CD4-positive, alpha-beta T cell treated with Interleukin-17A for 4 hours (primary cell): ENCODE measurements at regions not wholly inside any gene's neighbourhood (a gene's known extent, or its start where the extent isn't known, plus 50 kb on each side); places are given as distances from the start of the nearest gene placed in this dataset.

ENCODE experiments used
- DNase-seq: peaks from one replicate; pipeline ENCODE4 v3.0.0-alpha.2; 2020; ENCODE audit warnings: mixed read lengths

DNA sequence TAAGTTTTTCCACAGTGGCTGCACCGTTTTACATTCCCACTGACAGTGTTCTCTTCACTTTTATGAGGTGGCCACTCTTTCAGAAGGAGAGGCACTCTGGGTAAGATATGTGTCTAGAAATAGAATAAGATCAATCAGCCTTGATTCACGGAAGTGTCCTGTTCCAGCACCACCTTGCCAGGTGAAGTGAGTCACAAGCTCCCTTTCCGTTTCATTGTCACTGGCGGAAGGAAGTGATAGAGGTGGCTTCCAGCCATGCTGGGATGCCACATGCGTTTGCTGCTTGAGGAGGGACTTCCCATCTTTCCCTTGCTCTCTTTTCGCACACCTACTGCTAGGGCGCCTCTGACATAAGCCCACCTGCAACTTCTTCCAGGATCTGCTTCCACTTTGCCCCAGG is 217.1 kb downstream of the PIK3R1 start:
- DNase-seq, result peak; percentile 40

- DNase-seq, result no peak
Measured at GRCh38 chr5:68433526-68433922, 218.0 kb downstream of the PIK3R1 start.

DNA sequence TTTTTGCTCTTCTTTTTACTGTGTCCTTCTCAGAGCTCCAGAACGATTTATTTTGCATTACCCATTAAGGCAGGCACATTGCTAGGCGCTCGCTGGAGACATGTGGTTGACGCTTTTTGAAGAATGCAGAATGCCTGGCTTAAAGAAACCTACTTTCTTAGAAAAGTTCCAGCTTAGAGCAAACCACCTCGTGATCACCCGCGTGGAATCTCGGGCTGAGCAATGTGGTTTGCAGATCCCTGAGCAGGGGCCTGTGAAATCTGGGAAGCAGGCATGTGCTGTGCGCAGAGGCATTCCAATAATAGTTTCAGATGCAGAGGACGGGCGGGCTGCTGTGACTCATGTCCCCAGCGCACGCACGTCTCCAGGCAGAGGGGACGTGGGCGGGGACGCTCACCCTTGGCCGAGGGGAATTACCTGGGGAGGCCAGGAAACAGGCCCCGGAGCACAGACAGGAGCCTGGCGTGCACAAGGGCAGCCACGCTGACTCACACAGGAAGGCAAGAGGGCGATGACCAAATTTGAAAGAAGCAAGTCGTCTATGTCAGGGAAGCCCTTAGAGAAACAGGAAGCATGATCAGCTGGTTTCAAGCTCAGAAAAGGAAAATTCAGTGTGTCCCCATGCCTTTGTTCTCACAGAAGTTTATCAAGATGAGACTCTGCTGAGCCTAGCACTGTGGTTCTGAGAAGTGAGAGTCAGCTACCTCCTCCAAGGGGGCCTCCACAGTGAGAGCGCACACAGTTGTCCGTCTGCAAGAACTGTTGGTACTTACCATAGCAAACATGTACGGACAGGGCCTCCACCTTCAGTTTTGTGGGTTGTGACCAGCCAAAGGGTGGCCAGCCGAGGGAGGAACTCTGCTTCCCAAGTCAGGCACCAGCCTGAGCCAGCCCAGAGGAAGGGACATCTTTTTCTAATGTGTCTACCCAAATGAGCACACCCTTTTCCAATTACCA is 218.6 kb downstream of the PIK3R1 start:
- DNase-seq, result peak; percentile 92

DNA sequence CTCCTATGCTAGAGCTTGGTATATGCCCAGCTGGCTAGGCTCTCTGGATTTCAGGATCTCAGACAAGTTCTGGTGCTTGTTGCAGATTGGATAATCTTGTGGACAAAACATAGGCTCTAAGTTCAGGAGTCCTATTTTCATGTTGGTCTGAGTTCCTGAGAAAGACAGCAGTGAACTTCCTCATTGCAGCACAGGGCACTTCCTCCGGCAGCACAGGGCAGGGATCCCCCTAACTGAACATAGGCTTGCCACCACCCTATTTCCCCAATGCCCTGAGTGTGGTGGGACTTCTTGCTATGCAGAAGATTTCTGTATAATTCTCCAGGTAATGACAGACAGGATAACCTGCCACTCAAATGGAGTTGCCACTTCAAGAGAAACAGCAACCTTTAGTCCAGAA is 220.1 kb downstream of the PIK3R1 start:
- DNase-seq, result no peak

- DNase-seq, result no peak
Measured at GRCh38 chr5:68436686-68437520, 221.3 kb downstream of the PIK3R1 start.

DNA sequence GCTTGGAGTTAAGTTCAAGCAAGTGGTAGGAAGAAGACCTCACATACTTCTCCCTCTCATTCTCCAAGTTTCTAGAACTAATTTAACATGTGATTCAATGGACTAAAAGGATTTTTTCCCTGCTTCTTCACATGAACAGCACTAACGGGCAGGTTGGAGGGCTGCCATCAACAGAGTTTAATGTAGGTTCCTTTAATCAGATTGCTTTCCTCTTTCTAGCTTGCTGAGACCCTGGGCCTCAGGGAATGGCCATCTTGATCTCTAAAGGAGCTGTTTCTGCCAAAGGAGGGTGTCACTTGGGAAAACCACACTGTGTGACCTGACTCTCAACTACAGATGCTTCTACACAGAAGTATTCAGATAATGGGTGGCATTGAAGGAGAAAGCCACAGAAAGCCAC is 223.3 kb downstream of the PIK3R1 start:
- no peak for DNase-seq

DNA sequence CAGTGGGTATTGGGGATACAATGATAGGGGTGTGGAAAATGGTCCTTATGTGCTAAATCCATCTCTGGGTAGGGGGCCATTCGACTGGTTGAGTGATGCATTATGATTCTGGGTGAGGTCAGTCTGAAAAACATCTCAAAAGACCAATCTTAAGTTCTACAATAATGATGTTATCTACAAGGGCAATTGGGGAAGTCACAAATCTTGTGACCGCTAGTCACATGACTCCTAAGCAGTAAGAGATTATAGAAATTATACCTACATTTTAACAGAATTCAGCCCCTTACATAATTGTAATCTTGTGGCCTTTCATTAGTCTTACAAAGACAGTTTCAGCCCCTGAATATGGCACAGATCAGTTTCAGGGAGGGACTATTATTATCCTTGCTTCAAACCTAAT is 224.7 kb downstream of the PIK3R1 start:
- no peak for DNase-seq

DNA sequence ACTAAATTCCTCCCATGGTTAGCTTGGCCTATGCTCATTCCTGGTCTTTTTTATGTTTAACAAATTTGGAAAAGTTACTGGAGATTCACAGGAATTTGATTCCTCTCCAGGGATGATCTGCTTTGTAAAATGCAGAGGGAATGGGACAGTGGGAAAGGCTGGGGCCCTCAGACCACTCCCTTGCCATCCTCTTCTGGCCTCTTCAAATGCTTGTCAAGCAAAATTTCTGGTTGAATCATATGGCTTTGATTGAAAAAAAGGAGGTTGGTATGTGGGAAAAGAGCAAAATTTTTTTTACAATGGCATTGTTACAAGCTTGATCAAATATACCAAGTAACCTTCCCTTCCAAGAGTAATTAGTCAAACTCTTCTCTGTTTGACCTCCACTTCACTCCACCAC is 225.1 kb downstream of the PIK3R1 start:
- no peak for DNase-seq

- no peak for DNase-seq
Measured at GRCh38 chr5:68441309-68442073, 225.9 kb downstream of the PIK3R1 start.

- no peak for DNase-seq
Measured at GRCh38 chr5:68443091-68443490, 227.5 kb downstream of the PIK3R1 start.

DNA sequence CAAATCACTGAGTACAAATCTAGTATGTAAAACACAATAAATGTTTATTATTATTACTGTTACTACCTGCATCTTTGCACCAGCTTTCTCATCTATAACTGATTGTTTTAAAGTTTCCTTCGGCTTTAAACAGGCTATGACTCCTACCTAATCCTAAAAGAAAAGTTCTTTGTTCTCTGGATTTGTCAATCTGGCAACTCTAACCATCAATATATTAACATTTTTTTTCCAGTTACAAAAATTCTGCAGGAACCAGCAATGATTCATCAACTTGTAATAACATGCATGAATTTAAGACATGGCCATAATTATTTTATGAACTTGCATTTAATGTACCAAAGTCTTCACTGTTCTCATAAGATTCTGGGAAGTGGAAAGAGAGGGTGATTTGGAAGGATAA is 228.5 kb downstream of the PIK3R1 start:
- no peak for DNase-seq

- no peak for DNase-seq
Measured at GRCh38 chr5:68444833-68445232, 229.3 kb downstream of the PIK3R1 start.

DNA sequence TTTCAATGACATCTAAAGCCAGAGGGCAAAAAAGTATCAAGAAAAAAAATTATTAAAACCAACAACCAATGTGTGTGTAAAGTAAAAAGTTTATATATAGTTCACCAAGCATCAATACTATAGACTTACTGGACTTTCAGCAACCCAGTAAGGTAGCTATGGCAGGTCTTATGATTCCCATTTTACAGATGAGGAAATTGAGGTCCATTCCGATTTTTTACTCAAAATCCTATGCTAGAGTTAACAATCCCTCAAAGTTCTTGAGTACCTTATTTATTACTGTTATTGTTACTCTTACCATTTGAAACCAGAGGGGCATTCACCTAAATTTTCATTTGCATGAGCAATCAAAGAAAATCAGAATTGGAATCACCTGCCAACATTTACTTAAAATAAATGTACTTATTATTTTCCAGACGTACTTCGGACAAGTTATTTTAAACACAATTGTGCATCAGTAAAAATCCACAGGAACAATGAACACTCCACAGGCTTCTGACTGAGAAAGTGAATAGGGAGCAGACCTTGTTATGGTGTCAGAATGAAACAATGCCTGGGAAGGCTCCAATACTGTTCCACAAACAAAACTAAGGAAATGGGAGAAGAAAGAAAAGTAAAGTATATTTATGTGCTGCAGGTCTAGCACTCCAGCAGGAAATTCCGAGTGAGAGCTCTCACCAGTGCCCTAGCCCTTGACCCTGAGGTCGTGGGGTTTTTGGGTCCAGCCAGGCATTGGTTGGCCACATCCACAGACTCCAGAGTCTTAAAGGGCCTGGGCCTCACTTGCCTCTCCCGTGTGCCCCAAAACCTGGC is 229.9 kb downstream of the PIK3R1 start:
- DNase-seq, result no peak

DNA sequence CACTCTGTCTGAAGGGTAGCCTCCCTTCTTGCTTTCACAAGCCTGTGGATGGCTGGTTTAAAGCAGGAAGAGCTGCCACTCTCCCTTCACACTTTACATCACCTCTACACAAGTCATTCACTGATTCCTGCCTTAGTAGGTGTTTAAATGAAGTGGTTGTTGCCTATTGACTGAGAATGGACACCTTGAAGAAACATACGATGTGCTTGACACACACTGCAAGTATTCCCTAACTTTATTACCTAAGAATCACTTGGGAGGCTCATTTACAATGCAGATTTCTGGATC is 230.5 kb downstream of the PIK3R1 start:
- no peak for DNase-seq

DNA sequence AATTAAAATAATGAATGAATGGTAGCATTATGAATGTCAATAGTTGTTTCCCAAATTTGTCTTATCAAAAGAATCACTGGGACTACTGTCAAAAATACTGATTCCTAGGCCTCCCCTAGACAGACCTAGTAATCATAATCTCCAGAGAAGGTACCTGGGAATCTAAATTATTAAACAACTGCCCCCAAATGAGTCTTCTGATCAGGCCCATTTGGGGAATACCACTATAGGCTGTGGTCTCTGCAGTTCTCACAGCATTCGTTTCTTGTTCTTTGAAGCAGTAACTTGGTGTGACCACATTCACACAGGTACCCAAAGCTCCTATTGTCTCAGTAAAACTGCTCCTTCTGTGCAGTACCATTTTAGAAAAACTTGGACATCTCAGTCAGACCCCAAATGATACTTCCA is 230.9 kb downstream of the PIK3R1 start:
- DNase-seq, result no peak

- DNase-seq, result no peak
Measured at GRCh38 chr5:68447136-68447929, 231.8 kb downstream of the PIK3R1 start.

- no peak for DNase-seq
Measured at GRCh38 chr5:68449380-68449779, 233.8 kb downstream of the PIK3R1 start.

DNA sequence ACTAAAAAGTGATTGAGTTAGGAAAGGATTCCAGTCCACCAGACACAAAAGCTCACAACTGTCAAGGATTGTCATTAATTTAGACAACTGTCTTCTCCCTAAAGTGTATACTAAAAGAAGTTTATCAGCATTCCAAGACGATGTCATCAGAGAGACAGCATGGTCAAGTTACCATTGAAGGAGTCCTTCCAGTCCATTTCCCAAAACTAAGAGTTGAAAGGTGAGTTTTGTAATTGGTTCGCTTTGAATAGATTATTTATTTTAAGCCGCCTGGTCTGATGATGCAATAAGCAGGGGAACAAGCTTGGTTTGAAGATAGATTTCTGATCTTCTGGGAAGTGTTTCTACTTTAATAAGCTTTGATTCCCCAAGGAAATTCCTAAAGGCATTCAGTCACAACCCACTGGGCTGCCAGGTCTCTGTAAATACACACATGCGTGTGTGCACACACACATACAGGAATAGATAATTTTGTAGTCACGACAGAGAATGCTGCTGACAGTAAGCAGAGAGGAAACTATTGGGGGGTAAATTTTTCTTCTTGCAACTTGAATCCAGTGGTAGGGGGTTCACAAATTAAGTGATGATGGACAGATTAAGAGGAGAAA is 234.8 kb downstream of the PIK3R1 start:
- no peak for DNase-seq

DNA sequence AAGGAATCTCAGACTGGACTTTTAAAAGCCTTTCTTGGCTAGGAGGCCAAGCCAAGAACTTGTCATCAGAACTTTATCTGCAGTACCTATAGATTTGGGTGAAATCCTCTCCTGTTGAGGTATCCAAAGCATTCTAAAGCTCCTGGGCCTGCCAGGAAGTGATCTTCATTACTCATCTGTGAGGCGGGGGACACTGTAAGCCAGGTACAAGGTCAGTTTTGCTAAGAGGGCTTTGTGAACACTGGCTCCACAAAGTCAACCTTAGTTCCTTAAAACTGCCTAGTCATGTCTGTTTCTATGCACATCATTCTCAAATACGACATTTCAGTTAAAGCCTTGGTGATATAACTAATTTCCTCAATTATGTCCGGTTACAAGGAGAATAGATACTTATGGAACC is 236.7 kb downstream of the PIK3R1 start:
- DNase-seq, result no peak

GRCh38 chr5:68454172-68454571 is 238.6 kb downstream of the PIK3R1 start:
- no peak for DNase-seq

- no peak for DNase-seq
Measured at GRCh38 chr5:68454766-68455165, 239.2 kb downstream of the PIK3R1 start.
